Tibial nerve (tissue), 4 donors: ENCODE measurements at regions not wholly inside any gene's neighbourhood (a gene's known extent, or its start where the extent isn't known, plus 50 kb on each side); places are given as distances from the start of the nearest gene placed in this dataset.

ENCODE experiments used
- DNase-seq, 2 donors: peaks; one replicate each; pipeline ENCODE4 v3.0.0-alpha.2; 2019; ENCODE audit warnings: low spot score in 2 of 2
- H3K27ac ChIP-seq, 4 donors: fragments of 200-600 bp; sonication (generic) in 3 of 4; one replicate each; pipeline ENCODE4 v1.5.1; 2017 to 2019; ENCODE audit warnings: mild to moderate bottlenecking in 1 of 4
- H3K27me3 ChIP-seq, 2 donors: fragments of 200-600 bp; sonication (generic) in 1 of 2; one replicate each; pipeline versions ENCODE4 v1.5.1 to v1.6.0; 2017 to 2019
- H3K36me3 ChIP-seq, 3 donors: fragments of 200-600 bp; sonication (generic); one replicate each; pipeline ENCODE4 v1.5.1; 2018 to 2019
- H3K4me1 ChIP-seq, 4 donors: fragments of 200-600 bp; sonication (generic) in 3 of 4; one replicate each; pipeline ENCODE4 v1.5.1; 2017 to 2019
- H3K4me3 ChIP-seq, 4 donors: fragments of 200-600 bp; sonication (generic) in 3 of 4; one replicate each; pipeline ENCODE4 v1.5.1; 2017 to 2019; ENCODE audit warnings: mild to moderate bottlenecking in 1 of 4, moderate library complexity in 1 of 4
- H3K9me3 ChIP-seq, 4 donors: fragments of 200-600 bp; sonication (generic) in 3 of 4; one replicate each; pipeline ENCODE4 v1.5.1; 2017 to 2019
- CTCF ChIP-seq, 5 experiments: fragments of 200-600 bp in 3 of 5; fragments of 450-650 bp in 2 of 5; sonication (generic) in 3 of 5; IDR thresholded peaks; one replicate each; pipeline ENCODE4 v1.5.1; 2016 to 2019; ENCODE audit warnings: antibody characterized with exemption in 5 of 5, mild to moderate bottlenecking in 3 of 5, moderate library complexity in 2 of 5
- EP300 ChIP-seq, 2 donors: sonication (generic); formaldehyde crosslinking; IDR thresholded peaks; one replicate each; pipeline ENCODE4 v1.6.1; 2017; ENCODE audit warnings: antibody characterized with exemption in 2 of 2, mild to moderate bottlenecking in 1 of 2
- POLR2A ChIP-seq, 2 donors: fragments of 450-650 bp; IDR thresholded peaks; one replicate each; pipeline ENCODE4 v1.6.1; 2017; ENCODE audit warnings: antibody characterized with exemption in 2 of 2, mild to moderate bottlenecking in 2 of 2, moderate library complexity in 2 of 2
- WGBS, 2 donors: methylation state at CpG; one replicate each; pipeline ENCODE4 v1.1.5; 2018; 5-methylcytosine and 5-hydroxymethylcytosine counted together

DNA sequence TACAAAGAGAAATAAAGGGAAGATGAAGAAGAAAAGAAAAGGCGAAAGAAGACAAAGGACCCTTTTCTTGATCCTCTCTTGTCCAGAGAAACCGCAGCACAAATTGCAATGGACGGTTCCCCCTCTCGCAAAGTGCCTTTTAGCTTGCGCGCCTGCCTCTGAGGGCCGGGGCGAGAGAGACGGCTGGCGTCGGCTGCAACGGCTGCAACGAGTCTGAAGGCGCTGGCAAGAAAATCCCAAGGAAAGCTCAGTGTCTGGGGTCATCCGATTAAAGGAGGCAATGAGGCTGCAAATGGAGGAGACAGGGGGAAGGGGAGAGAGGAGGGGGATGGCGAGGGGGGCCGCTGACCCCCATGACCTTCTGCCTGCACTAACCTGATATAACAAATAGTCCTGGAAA is 671.5 kb downstream of the MED13L start:
- WGBS, 2 donors, result 26 to 27% methylated on average over 17 of the region's 17 CpGs
- Histone ChIP-seq H3K4me1 (no peaks in the 10 kb centered on the region), H3K9me3 (peaks cover 0 to 1% (median 0%) of the 10 kb centered on the region in 4 donors), H3K27ac (no peak overlapping the region), H3K27me3 (no peaks in the 10 kb centered on the region), H3K4me3 (no peak overlapping the region), H3K36me3 (no peaks in the 10 kb centered on the region)
- no peak for DNase-seq
- TF ChIP-seq POLR2A (IDR thresholded peaks at IDR 0.05) (no peak), EP300 (IDR thresholded peaks at IDR 0.05) (no peak), CTCF (IDR thresholded peaks at IDR 0.05) (no peak)

DNA sequence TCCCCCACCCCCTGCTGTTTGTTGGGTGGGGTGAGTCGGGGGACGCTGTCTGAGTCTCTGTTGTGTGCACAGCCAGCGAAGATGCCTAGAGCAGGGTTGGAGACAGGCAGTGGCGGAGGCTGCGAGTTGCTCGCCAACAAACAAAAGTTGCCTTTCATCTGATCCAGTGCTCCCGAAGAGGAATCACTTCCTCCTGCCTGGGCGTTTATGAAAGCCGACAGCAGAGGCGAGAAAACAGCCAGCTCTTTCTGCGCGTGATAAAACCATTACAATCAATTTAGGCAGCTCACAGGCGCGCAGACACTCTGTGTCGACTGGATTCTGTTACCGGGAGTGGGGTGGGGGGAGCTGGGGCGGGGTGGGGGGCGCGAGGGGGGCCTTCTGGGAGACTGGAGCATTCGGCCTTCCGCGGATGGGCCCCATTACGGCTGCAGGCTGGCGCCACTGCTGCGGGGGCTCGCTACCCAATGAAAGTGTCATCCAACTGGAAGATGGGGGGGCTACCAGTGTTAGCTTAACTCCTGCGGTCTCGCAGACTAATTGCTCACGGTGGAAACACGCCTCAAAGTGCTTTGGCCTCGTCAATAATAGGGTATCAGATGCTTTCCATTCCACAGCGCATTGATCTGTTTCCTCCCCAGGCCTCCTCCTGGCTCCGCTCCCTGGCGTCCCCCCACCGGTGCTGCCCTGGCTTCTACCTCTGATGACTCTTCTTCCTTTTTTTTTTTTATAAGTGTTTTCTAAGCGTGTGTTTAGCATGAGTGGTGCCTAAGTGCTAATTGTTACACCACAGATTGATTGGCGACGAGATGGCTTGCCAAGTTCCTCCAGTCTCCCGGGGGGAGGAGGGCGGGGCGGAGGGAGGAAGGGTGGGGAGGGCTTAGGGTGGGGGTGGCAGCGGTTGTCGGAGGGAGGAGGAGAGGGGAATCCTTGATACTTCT is 678.4 kb downstream of the MED13L start:
- H3K4me3 ChIP-seq, result peak overlapping the region in 1 of 4 donors; percentile 26
- no peaks in the 10 kb centered on the region for H3K27me3 ChIP-seq
- no peak overlapping the region for H3K27ac ChIP-seq
- no peak for DNase-seq
- no peak for TF ChIP-seq EP300 (IDR thresholded peaks at IDR 0.05)
- TF ChIP-seq POLR2A (IDR thresholded peaks at IDR 0.05), result no peak
- no peak for TF ChIP-seq CTCF (IDR thresholded peaks at IDR 0.05)
- H3K36me3 ChIP-seq, result no peaks in the 10 kb centered on the region
- H3K4me1 ChIP-seq, result peaks cover 0 to 13% (median 3%) of the 10 kb centered on the region in 4 donors
- H3K9me3 ChIP-seq, result peaks cover 0 to 9% (median 0%) of the 10 kb centered on the region in 4 donors
- WGBS, 2 donors, result 8 to 10% methylated on average over 34 to 43 of the region's 43 CpGs

DNA sequence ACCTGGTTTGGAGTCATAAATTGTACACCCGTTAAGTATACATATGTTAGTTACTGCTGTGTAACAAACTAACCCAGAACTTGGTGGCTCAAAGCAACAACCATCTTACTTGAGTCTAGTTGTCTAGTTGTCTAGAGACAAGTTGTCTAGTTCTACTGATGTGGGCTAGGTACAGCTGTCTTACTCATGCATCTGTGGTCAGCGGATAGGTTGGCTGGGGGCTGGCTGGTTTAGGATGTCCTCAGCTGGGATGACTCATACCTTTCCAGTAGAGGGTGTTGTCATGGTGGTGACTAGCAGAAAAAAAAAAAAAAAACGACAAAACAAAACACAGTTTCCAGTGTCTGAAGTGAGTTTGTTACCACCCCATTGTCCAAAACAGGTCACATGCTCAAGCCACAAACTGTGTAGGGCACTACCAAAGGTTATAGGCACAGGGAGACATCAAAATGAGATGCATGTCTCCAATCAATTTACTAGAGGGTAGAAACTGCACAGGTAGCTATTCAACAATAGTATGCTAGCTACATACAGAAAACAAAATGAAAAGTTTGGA is 680.3 kb downstream of the MED13L start:
- WGBS, 2 donors, result 77 to 82% methylated on average over 3 of the region's 3 CpGs
- Histone ChIP-seq H3K9me3 (peaks cover 0 to 9% (median 0%) of the 10 kb centered on the region in 4 donors), H3K36me3 (no peaks in the 10 kb centered on the region), H3K4me1 (peaks cover 0 to 13% (median 3%) of the 10 kb centered on the region in 4 donors), H3K27me3 (no peaks in the 10 kb centered on the region), H3K4me3 (no peak overlapping the region), H3K27ac (no peak overlapping the region)
- no peak for DNase-seq
- TF ChIP-seq EP300 (IDR thresholded peaks at IDR 0.05) (no peak), POLR2A (IDR thresholded peaks at IDR 0.05) (no peak)

GRCh38 chr12:115588131-115588530 is 689.4 kb downstream of the MED13L start:
- H3K27me3 ChIP-seq, result no peaks in the 10 kb centered on the region
- DNase-seq, result no peak
- no peaks in the 10 kb centered on the region for H3K9me3 ChIP-seq
- H3K4me3 ChIP-seq, result no peak overlapping the region
- TF ChIP-seq POLR2A (IDR thresholded peaks at IDR 0.05), result no peak
- TF ChIP-seq EP300 (IDR thresholded peaks at IDR 0.05), result no peak
- TF ChIP-seq CTCF (IDR thresholded peaks at IDR 0.05), result no peak
- no peaks in the 10 kb centered on the region for H3K36me3 ChIP-seq
- H3K27ac ChIP-seq, result no peak overlapping the region
- WGBS, 2 donors, result 71 to 73% methylated on average over 9 of the region's 9 CpGs
- H3K4me1 ChIP-seq, result no peaks in the 10 kb centered on the region

DNA sequence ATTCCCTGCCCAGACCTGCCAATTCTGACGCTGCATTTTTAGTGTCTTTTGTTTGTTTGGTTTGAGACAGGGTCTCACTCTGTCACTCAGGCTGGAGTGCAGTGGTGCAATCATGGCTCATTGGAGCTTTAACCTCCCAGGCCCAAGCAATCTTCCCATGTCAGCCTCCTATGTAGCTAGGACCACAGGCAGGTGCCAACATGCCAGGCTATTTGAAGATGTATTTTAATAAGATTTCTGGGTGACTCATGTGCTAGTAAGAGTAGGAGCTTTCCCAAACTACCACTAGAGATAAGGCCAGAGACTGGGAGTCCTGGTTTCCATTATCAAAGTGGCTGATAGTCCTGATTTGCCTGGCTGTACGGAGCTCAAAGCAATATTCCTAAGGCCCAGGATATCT is 693.3 kb downstream of the MED13L start:
- no peaks in the 10 kb centered on the region for H3K36me3 ChIP-seq
- H3K27ac ChIP-seq, result no peak overlapping the region
- no peaks in the 10 kb centered on the region for H3K27me3 ChIP-seq
- no peak for DNase-seq
- H3K4me3 ChIP-seq, result no peak overlapping the region
- no peaks in the 10 kb centered on the region for H3K4me1 ChIP-seq
- TF ChIP-seq EP300 (IDR thresholded peaks at IDR 0.05) (no peak), CTCF (IDR thresholded peaks at IDR 0.05) (no peak), POLR2A (IDR thresholded peaks at IDR 0.05) (no peak)
- WGBS, 2 donors, result 62 to 69% methylated on average over 2 of the region's 2 CpGs
- no peaks in the 10 kb centered on the region for H3K9me3 ChIP-seq
